ENCODE measurements at regions not wholly inside any gene's neighbourhood (a gene's known extent, or its start where the extent isn't known, plus 50 kb on each side); places are given as distances from the start of the nearest gene placed in this dataset.

DNA sequence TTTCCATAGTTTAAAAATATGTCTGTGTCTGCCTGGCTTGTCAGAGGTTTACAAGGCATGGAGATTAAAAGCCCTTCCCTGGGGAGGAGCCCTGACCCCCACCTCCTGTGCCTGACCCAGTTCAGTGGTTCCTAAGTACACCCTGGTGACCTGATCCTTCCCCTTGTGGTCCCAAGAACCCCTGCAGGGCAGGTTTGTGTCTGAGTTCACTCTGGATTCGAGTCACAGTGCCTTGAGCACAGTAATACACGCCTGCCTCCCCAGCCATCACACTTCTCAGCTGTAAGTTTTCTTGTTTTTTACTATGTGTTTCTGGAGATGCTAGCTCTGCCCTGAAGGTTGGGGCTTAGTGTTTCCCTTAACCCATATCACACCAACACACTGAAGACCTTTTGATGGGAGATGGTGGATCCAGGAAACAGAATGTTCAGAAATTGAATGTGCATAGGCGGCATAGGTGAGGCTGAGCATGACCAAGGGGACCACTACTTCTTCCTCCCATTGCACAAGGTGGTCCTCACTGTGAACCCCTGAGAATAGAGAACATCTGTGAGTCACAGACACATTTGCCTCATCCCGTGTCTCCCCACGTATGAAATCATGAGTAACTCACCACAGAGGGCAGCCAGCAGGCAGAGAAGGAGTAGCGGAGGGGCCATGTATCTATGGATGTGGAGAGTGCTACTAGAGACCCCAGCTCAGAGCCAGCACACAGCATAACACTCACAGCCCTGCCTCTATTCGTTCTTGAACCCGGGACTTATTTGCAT, 962.9 kb downstream of the TMEM121 start:
- Histone ChIP-seq H3K9me3 (ENCODE audit: control insufficient read depth, low read length) (peaks cover 16% of the 10 kb centered on the region), H3K27me3 (ENCODE audit: control insufficient read depth, insufficient read depth, low read length, poor library complexity, severe bottlenecking) (no peaks in the 10 kb centered on the region), H3K4me1 (ENCODE audit: control insufficient read depth, insufficient read depth, low read length) (no peaks in the 10 kb centered on the region), H3K36me3 (ENCODE audit: control insufficient read depth, insufficient read depth, low read length) (no peaks in the 10 kb centered on the region), H3K4me3 (ENCODE audit: insufficient read depth, low read depth, low read length) (no peak overlapping the region), H3K27ac (ENCODE audit: insufficient read depth, low read depth, low read length, poor library complexity, severe bottlenecking) (no peak overlapping the region)
- WGBS, 2 experiments = 69 to 71% methylated on average over 8 of the region's 8 CpGs

GRCh38 chr14:106490442-106490841, 964.1 kb downstream of the TMEM121 start:
- Histone ChIP-seq H3K4me1 (ENCODE audit: control insufficient read depth, insufficient read depth, low read length) (no peaks in the 10 kb centered on the region), H3K36me3 (ENCODE audit: control insufficient read depth, insufficient read depth, low read length) (no peaks in the 10 kb centered on the region), H3K27ac (ENCODE audit: insufficient read depth, low read depth, low read length, poor library complexity, severe bottlenecking) (no peak overlapping the region), H3K9me3 (ENCODE audit: control insufficient read depth, low read length) (peaks cover 19% of the 10 kb centered on the region), H3K4me3 (ENCODE audit: insufficient read depth, low read depth, low read length) (no peak overlapping the region), H3K27me3 (ENCODE audit: control insufficient read depth, insufficient read depth, low read length, poor library complexity, severe bottlenecking) (no peaks in the 10 kb centered on the region)
- 67 to 73% methylated on average over 5 of the region's 5 CpGs for WGBS, 2 experiments

DNA sequence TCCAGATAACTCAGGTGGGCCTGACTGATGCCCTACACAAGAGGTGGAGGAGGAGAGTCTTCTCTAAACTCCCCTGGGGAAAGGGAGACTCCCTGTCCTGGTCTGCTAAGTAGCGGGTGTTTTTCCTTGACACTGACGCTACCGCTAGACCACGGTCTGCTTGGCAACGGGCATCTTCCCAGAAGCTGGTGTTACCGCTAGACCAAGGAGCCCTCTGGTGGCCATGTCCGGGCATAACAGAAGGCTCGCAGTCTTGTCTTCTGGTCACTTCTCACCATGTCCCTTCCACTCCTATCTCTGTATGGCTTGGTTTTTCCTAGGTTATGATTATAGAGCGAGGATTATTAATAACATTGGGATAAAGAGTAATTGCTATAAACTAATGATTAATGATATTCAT, 965.5 kb downstream of the TMEM121 start:
- Histone ChIP-seq H3K4me1 (ENCODE audit: control insufficient read depth, insufficient read depth, low read length) (no peaks in the 10 kb centered on the region), H3K27me3 (ENCODE audit: control insufficient read depth, insufficient read depth, low read length, poor library complexity, severe bottlenecking) (no peaks in the 10 kb centered on the region), H3K9me3 (ENCODE audit: control insufficient read depth, low read length) (peaks cover 16% of the 10 kb centered on the region), H3K4me3 (ENCODE audit: insufficient read depth, low read depth, low read length) (no peak overlapping the region), H3K27ac (ENCODE audit: insufficient read depth, low read depth, low read length, poor library complexity, severe bottlenecking) (no peak overlapping the region), H3K36me3 (ENCODE audit: control insufficient read depth, insufficient read depth, low read length) (no peaks in the 10 kb centered on the region)
- WGBS, 2 experiments = 65 to 78% methylated on average over 8 of the region's 9 CpGs

GRCh38 chr14:106493962-106494823, 967.8 kb downstream of the TMEM121 start:
- Histone ChIP-seq H3K4me3 (ENCODE audit: insufficient read depth, low read depth, low read length) (no peak overlapping the region), H3K36me3 (ENCODE audit: control insufficient read depth, insufficient read depth, low read length) (no peaks in the 10 kb centered on the region), H3K27ac (ENCODE audit: insufficient read depth, low read depth, low read length, poor library complexity, severe bottlenecking) (no peak overlapping the region), H3K4me1 (ENCODE audit: control insufficient read depth, insufficient read depth, low read length) (no peaks in the 10 kb centered on the region), H3K9me3 (ENCODE audit: control insufficient read depth, low read length) (peaks cover 11% of the 10 kb centered on the region), H3K27me3 (ENCODE audit: control insufficient read depth, insufficient read depth, low read length, poor library complexity, severe bottlenecking) (no peaks in the 10 kb centered on the region)
- WGBS, 2 experiments = 24 to 47% methylated on average over 2 to 3 of the region's 3 CpGs

- Histone ChIP-seq H3K36me3 (ENCODE audit: control insufficient read depth, insufficient read depth, low read length) (no peaks in the 10 kb centered on the region), H3K4me3 (ENCODE audit: insufficient read depth, low read depth, low read length) (no peak overlapping the region), H3K27me3 (ENCODE audit: control insufficient read depth, insufficient read depth, low read length, poor library complexity, severe bottlenecking) (no peaks in the 10 kb centered on the region), H3K27ac (ENCODE audit: insufficient read depth, low read depth, low read length, poor library complexity, severe bottlenecking) (no peak overlapping the region), H3K4me1 (ENCODE audit: control insufficient read depth, insufficient read depth, low read length) (no peaks in the 10 kb centered on the region), H3K9me3 (ENCODE audit: control insufficient read depth, low read length) (peaks cover 12% of the 10 kb centered on the region)
- 40% methylated on average over 1 of the region's 1 CpG; no CpG with 5 or more reads in 1 of the 2 experiments for WGBS, 2 experiments
Observed at GRCh38 chr14:106500571-106500970, 974.2 kb downstream of the TMEM121 start.

GRCh38 chr14:106501898-106502297, 975.5 kb downstream of the TMEM121 start:
- H3K4me1 ChIP-seq (ENCODE audit: control insufficient read depth, insufficient read depth, low read length) = no peaks in the 10 kb centered on the region
- H3K4me3 ChIP-seq (ENCODE audit: insufficient read depth, low read depth, low read length) = no peak overlapping the region
- H3K27ac ChIP-seq (ENCODE audit: insufficient read depth, low read depth, low read length, poor library complexity, severe bottlenecking) = no peak overlapping the region
- H3K36me3 ChIP-seq (ENCODE audit: control insufficient read depth, insufficient read depth, low read length) = no peaks in the 10 kb centered on the region
- no peaks in the 10 kb centered on the region for H3K27me3 ChIP-seq (ENCODE audit: control insufficient read depth, insufficient read depth, low read length, poor library complexity, severe bottlenecking)
- H3K9me3 ChIP-seq (ENCODE audit: control insufficient read depth, low read length) = peaks cover 13% of the 10 kb centered on the region

DNA sequence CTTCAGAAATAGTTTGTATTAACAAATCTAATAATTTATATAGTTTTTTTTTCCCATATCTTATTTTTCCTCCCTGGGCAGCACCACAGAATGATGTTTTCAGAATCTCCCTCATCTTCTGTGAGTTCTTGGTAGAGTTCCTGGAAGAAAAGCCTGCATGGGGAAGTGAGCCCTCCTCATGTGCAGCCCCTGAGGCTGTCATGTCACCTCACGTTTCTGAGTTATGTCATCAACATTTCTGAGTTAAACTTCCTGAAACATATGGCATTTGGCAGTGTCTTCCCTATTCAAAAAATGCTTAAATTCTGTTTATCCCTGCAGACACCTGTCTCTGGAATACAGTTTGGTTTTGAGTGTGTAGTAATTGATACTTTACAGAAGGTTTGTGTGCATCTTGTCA, 979.0 kb downstream of the TMEM121 start:
- no peak overlapping the region for H3K4me3 ChIP-seq (ENCODE audit: insufficient read depth, low read depth, low read length)
- 25 to 39% methylated on average over 1 of the region's 1 CpG for WGBS, 2 experiments
- H3K36me3 ChIP-seq (ENCODE audit: control insufficient read depth, insufficient read depth, low read length) = no peaks in the 10 kb centered on the region
- H3K27me3 ChIP-seq (ENCODE audit: control insufficient read depth, insufficient read depth, low read length, poor library complexity, severe bottlenecking) = no peaks in the 10 kb centered on the region
- H3K9me3 ChIP-seq (ENCODE audit: control insufficient read depth, low read length) = peaks cover 11% of the 10 kb centered on the region
- no peak overlapping the region for H3K27ac ChIP-seq (ENCODE audit: insufficient read depth, low read depth, low read length, poor library complexity, severe bottlenecking)
- no peaks in the 10 kb centered on the region for H3K4me1 ChIP-seq (ENCODE audit: control insufficient read depth, insufficient read depth, low read length)

DNA sequence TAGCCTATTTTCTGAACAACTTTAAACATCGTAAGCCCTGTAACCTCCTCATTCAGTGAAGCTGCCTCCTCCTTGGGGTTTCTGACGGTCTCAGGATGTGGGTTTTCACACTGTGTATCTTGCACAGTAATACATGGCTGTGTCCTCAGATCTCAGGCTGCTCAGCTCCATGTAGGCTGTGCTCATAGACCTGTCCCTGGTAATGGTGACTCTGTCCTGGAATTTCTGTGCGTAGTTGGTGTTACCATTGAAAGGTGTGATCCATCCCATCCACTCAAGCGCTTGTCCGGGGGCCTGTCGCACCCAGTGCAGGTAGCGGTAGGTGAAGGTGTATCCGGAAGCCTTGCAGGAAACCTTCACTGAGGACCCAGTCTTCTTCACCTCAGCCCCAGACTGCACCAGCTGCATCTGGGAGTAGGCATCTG, 980.5 kb downstream of the TMEM121 start:
- no peaks in the 10 kb centered on the region for H3K27me3 ChIP-seq (ENCODE audit: control insufficient read depth, insufficient read depth, low read length, poor library complexity, severe bottlenecking)
- peaks cover 11% of the 10 kb centered on the region for H3K9me3 ChIP-seq (ENCODE audit: control insufficient read depth, low read length)
- no peaks in the 10 kb centered on the region for H3K36me3 ChIP-seq (ENCODE audit: control insufficient read depth, insufficient read depth, low read length)
- no peak overlapping the region for H3K4me3 ChIP-seq (ENCODE audit: insufficient read depth, low read depth, low read length)
- no peak overlapping the region for H3K27ac ChIP-seq (ENCODE audit: insufficient read depth, low read depth, low read length, poor library complexity, severe bottlenecking)
- 83 to 87% methylated on average over 8 of the region's 8 CpGs for WGBS, 2 experiments
- H3K4me1 ChIP-seq (ENCODE audit: control insufficient read depth, insufficient read depth, low read length) = no peaks in the 10 kb centered on the region

GRCh38 chr14:106507354-106507753, 981.0 kb downstream of the TMEM121 start:
- no peak overlapping the region for H3K27ac ChIP-seq (ENCODE audit: insufficient read depth, low read depth, low read length, poor library complexity, severe bottlenecking)
- H3K4me1 ChIP-seq (ENCODE audit: control insufficient read depth, insufficient read depth, low read length) = no peaks in the 10 kb centered on the region
- no peaks in the 10 kb centered on the region for H3K27me3 ChIP-seq (ENCODE audit: control insufficient read depth, insufficient read depth, low read length, poor library complexity, severe bottlenecking)
- H3K4me3 ChIP-seq (ENCODE audit: insufficient read depth, low read depth, low read length) = no peak overlapping the region
- no peaks in the 10 kb centered on the region for H3K36me3 ChIP-seq (ENCODE audit: control insufficient read depth, insufficient read depth, low read length)
- 68 to 80% methylated on average over 3 of the region's 3 CpGs for WGBS, 2 experiments
- peaks cover 9% of the 10 kb centered on the region for H3K9me3 ChIP-seq (ENCODE audit: control insufficient read depth, low read length)

DNA sequence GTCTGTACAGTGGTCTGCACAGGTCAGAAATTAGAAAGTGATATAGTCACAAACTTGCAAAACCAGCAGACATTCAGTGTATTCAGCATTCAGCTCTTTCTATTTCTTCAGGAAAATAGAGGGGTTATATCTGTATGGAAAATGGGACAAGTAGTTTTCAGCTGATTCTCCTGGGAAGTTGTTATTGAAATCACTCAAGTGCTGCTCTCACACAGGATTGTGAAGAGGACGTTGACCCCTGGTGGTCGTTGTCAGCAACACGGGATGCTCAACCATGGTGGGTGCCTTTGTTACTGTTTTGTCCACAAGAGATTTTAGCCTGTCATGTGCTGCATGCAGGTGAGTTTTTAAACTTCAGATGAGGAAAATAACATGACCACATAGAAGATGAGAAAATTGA, 981.8 kb downstream of the TMEM121 start:
- no peaks in the 10 kb centered on the region for H3K4me1 ChIP-seq (ENCODE audit: control insufficient read depth, insufficient read depth, low read length)
- 52 to 56% methylated on average over 3 of the region's 3 CpGs for WGBS, 2 experiments
- no peak overlapping the region for H3K4me3 ChIP-seq (ENCODE audit: insufficient read depth, low read depth, low read length)
- H3K27ac ChIP-seq (ENCODE audit: insufficient read depth, low read depth, low read length, poor library complexity, severe bottlenecking) = no peak overlapping the region
- no peaks in the 10 kb centered on the region for H3K36me3 ChIP-seq (ENCODE audit: control insufficient read depth, insufficient read depth, low read length)
- H3K27me3 ChIP-seq (ENCODE audit: control insufficient read depth, insufficient read depth, low read length, poor library complexity, severe bottlenecking) = no peaks in the 10 kb centered on the region
- H3K9me3 ChIP-seq (ENCODE audit: control insufficient read depth, low read length) = peaks cover 11% of the 10 kb centered on the region

All from ectodermal cell (in vitro differentiated cells).